Upper lobe of left lung (tissue), 6 donors: ENCODE measurements at regions not wholly inside any gene's neighbourhood (a gene's known extent, or its start where the extent isn't known, plus 50 kb on each side); places are given as distances from the start of the nearest gene placed in this dataset.

Source experiments
- ATAC-seq, 2 donors: fragments of 200-7000 bp; cut with Tn5 transposase; one replicate each; pipeline ENCODE4 v1.9.1; 2022; ENCODE audit warnings: mild to moderate bottlenecking in 2 of 2, moderate library complexity in 2 of 2; ENCODE audit not compliant: low FRiP score in 2 of 2
- DNase-seq, 2 donors: peaks; one replicate each; pipeline ENCODE4 v3.0.0-alpha.2; 2019 to 2020
- H3K27ac ChIP-seq, 4 donors: fragments of 200-600 bp; sonication (generic); one replicate each; pipeline ENCODE4 v1.5.1; 2016 to 2019
- H3K27me3 ChIP-seq, 4 donors: fragments of 200-600 bp; sonication (generic); one replicate each; pipeline ENCODE4 v1.5.1; 2017 to 2019
- H3K36me3 ChIP-seq, 4 donors: fragments of 200-600 bp; sonication (generic); one replicate each; pipeline ENCODE4 v1.5.1; 2016 to 2019
- H3K4me1 ChIP-seq, 4 donors: fragments of 200-600 bp; sonication (generic); one replicate each; pipeline ENCODE4 v1.5.1; 2018 to 2019
- H3K4me3 ChIP-seq, 4 donors: fragments of 200-600 bp; sonication (generic); one replicate each; pipeline ENCODE4 v1.5.1; 2017 to 2019; ENCODE audit warnings: mild to moderate bottlenecking in 2 of 4, moderate library complexity in 1 of 4
- H3K9me3 ChIP-seq, 4 donors: fragments of 200-600 bp; sonication (generic); one replicate each; pipeline ENCODE4 v1.5.1; 2018 to 2019
- CTCF ChIP-seq, 6 experiments: fragments of 450-650 bp in 4 of 6; fragments of 200-600 bp in 2 of 6; sonication (generic) in 2 of 6; IDR thresholded peaks; one replicate each; pipeline ENCODE4 v1.5.1; 2016 to 2019; ENCODE audit warnings: antibody characterized with exemption in 6 of 6
- EP300 ChIP-seq, 4 donors: sonication (generic); formaldehyde crosslinking; IDR thresholded peaks; one replicate each; pipeline ENCODE4 v1.5.1; 2017; ENCODE audit warnings: antibody characterized with exemption in 4 of 4, control low read depth in 2 of 4
- POLR2A ChIP-seq, 4 donors: fragments of 450-650 bp; IDR thresholded peaks; one replicate each; pipeline ENCODE4 v1.5.1; 2016 to 2017; ENCODE audit warnings: antibody characterized with exemption in 4 of 4, mild to moderate bottlenecking in 2 of 4
- POLR2AphosphoS5 ChIP-seq, 2 donors: sonication (generic); formaldehyde crosslinking; IDR thresholded peaks; one replicate each; pipeline ENCODE4 v1.5.1; 2017; ENCODE audit warnings: antibody characterized with exemption in 2 of 2
- WGBS, 2 donors: methylation state at CpG; one replicate each; pipeline ENCODE4 v1.1.5; 2017 to 2018; 5-methylcytosine and 5-hydroxymethylcytosine counted together
- donor health status: DM: no; HTN: no; CAD: no; lungs with moderate emphysema.
- donor health status: DM: no; HTN: yes; CAD: no; lungs with severe emphysema.

- H3K9me3 ChIP-seq: no peaks in the 10 kb centered on the region
- DNase-seq (no peak), ATAC-seq (no peak)
- H3K36me3 ChIP-seq: no peaks in the 10 kb centered on the region
- no peaks in the 10 kb centered on the region for H3K27me3 ChIP-seq
- H3K4me3 ChIP-seq: no peak overlapping the region
- H3K4me1 ChIP-seq: peaks cover 18 to 30% (median 24%) of the 10 kb centered on the region in 4 donors
- 80 to 87% methylated on average over 9 of the region's 9 CpGs for WGBS, 2 donors
- TF ChIP-seq EP300 (IDR thresholded peaks at IDR 0.05) (no peak), CTCF (IDR thresholded peaks at IDR 0.05) (no peak), POLR2A (IDR thresholded peaks at IDR 0.05) (no peak), POLR2AphosphoS5 (IDR thresholded peaks at IDR 0.05) (no peak)
- peak overlapping the region in 3 of 4 donors; percentile 62 to 73 (median 63) for H3K27ac ChIP-seq
These were observed 422.8 kb upstream of the TBL1XR1 start for GRCh38 chr3:177620073-177620472.

GRCh38 chr3:177622520-177622919 lies 425.2 kb upstream of the TBL1XR1 start:
- ATAC-seq: no peak
- H3K27ac ChIP-seq: no peak overlapping the region

GRCh38 chr3:177622982-177623617 lies 425.8 kb upstream of the TBL1XR1 start:
- DNase-seq: no peak
- no peaks in the 10 kb centered on the region for H3K9me3 ChIP-seq
- TF ChIP-seq POLR2A (IDR thresholded peaks at IDR 0.05): no peak
- no peak for TF ChIP-seq POLR2AphosphoS5 (IDR thresholded peaks at IDR 0.05)
- TF ChIP-seq CTCF (IDR thresholded peaks at IDR 0.05): no peak
- H3K27me3 ChIP-seq: no peaks in the 10 kb centered on the region
- peak overlapping the region in 1 of 4 donors; percentile 21 for H3K27ac ChIP-seq
- ATAC-seq: no peak
- H3K4me3 ChIP-seq: no peak overlapping the region
- H3K4me1 ChIP-seq: peaks cover 16 to 24% (median 19%) of the 10 kb centered on the region in 4 donors
- no peaks in the 10 kb centered on the region for H3K36me3 ChIP-seq
- 83 to 86% methylated on average over 5 of the region's 5 CpGs for WGBS, 2 donors

More at GRCh38 chr3:177622520-177622919, 425.2 kb upstream of the TBL1XR1 start:
- H3K4me3 ChIP-seq: no peak overlapping the region
- whole genome bisulfite sequencing, 2 donors: 38 to 68% methylated on average over 1 of the region's 1 CpG
- no peaks in the 10 kb centered on the region for H3K36me3 ChIP-seq
- peaks cover 16 to 24% (median 19%) of the 10 kb centered on the region in 4 donors for H3K4me1 ChIP-seq
- no peaks in the 10 kb centered on the region for H3K27me3 ChIP-seq
- H3K9me3 ChIP-seq: no peaks in the 10 kb centered on the region
- TF ChIP-seq EP300 (IDR thresholded peaks at IDR 0.05) (no peak), CTCF (IDR thresholded peaks at IDR 0.05) (no peak), POLR2A (IDR thresholded peaks at IDR 0.05) (no peak), POLR2AphosphoS5 (IDR thresholded peaks at IDR 0.05) (no peak)
- no peak for DNase-seq

- WGBS, 2 donors: 84 to 88% methylated on average over 13 of the region's 13 CpGs
- Histone ChIP-seq H3K27me3 (no peaks in the 10 kb centered on the region), H3K4me3 (no peak overlapping the region), H3K9me3 (no peaks in the 10 kb centered on the region), H3K4me1 (peaks cover 3 to 11% (median 7%) of the 10 kb centered on the region in 4 donors), H3K36me3 (no peaks in the 10 kb centered on the region), H3K27ac (no peak overlapping the region)
- DNase-seq (no peak), ATAC-seq (no peak)
- TF ChIP-seq POLR2A (IDR thresholded peaks at IDR 0.05) (no peak), EP300 (IDR thresholded peaks at IDR 0.05) (no peak), CTCF (IDR thresholded peaks at IDR 0.05) (no peak)
These were observed 427.5 kb upstream of the TBL1XR1 start for GRCh38 chr3:177624528-177625495.
